Nephron progenitor cell (in vitro differentiated cells): ENCODE measurements at regions not wholly inside any gene's neighbourhood (a gene's known extent, or its start where the extent isn't known, plus 50 kb on each side); places are given as distances from the start of the nearest gene placed in this dataset.

Source experiments
- DNase-seq: peaks from one replicate; pipeline ENCODE4 v3.0.0; 2021
- H3K27ac Mint-ChIP-seq: 2 replicates; pipeline ENCODE4 v1.8.0; 2021; ENCODE audit warnings: mild to moderate bottlenecking, moderate library complexity, mixed read lengths
- H3K27me3 Mint-ChIP-seq: 2 replicates; pipeline ENCODE4 v1.8.0; 2021; ENCODE audit warnings: mild to moderate bottlenecking, low read depth, mixed read lengths; ENCODE audit not compliant: poor library complexity
- H3K36me3 Mint-ChIP-seq: 2 replicates; pipeline ENCODE4 v1.8.0; 2021; ENCODE audit warnings: low read depth, mixed read lengths
- H3K4me1 Mint-ChIP-seq: 2 replicates; pipeline ENCODE4 v1.8.0; 2021; ENCODE audit warnings: mixed read lengths
- H3K4me3 Mint-ChIP-seq: 2 replicates; pipeline ENCODE4 v1.8.0; 2021; ENCODE audit warnings: mild to moderate bottlenecking, moderate library complexity, mixed read lengths
- H3K9me3 Mint-ChIP-seq: 2 replicates; pipeline ENCODE4 v1.8.0; 2021; ENCODE audit warnings: mild to moderate bottlenecking, moderate library complexity, mixed read lengths
- TF ChIP-seq, protein P1 (sequence below): fragments of 200-600 bp; sonication (generic); IDR thresholded peaks from 2 replicates; pipeline ENCODE4 v1.5.0; 2021; ENCODE audit warnings: antibody characterized with exemption

DNA sequence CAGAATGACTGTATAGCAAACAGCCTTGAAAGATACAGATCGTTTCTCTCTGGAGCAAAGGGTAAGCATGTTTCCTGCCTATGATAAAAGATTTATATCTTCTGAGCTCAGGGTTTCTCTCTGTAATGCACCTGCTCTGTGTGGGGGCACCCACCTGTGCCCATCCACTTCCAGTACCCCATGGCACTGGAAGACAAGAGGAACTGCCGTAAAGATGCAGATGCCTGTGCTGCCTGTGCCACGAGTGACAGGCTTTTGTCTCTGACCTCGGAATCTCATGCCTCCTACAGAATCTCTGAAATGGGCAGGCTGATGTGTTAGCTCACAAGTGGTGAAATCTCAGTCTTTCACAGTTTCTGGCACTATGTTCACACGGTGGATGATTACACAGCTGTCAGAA is 50.3 kb upstream of the ATP11A start:
- Mint-ChIP-seq H3K9me3 (no peaks in the 10 kb centered on the region), H3K4me1 (peaks cover 21% of the 10 kb centered on the region)
- DNase-seq = no peak

GRCh38 chr13:112638919-112639318 is 50.9 kb upstream of the ATP11A start:
- no peak for DNase-seq
- TF ChIP-seq, protein P1, sequence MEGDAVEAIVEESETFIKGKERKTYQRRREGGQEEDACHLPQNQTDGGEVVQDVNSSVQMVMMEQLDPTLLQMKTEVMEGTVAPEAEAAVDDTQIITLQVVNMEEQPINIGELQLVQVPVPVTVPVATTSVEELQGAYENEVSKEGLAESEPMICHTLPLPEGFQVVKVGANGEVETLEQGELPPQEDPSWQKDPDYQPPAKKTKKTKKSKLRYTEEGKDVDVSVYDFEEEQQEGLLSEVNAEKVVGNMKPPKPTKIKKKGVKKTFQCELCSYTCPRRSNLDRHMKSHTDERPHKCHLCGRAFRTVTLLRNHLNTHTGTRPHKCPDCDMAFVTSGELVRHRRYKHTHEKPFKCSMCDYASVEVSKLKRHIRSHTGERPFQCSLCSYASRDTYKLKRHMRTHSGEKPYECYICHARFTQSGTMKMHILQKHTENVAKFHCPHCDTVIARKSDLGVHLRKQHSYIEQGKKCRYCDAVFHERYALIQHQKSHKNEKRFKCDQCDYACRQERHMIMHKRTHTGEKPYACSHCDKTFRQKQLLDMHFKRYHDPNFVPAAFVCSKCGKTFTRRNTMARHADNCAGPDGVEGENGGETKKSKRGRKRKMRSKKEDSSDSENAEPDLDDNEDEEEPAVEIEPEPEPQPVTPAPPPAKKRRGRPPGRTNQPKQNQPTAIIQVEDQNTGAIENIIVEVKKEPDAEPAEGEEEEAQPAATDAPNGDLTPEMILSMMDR = no peak
- Mint-ChIP-seq H3K4me3 (no peak overlapping the region), H3K27me3 (peaks cover 61% of the 10 kb centered on the region), H3K27ac (no peak overlapping the region), H3K36me3 (no peaks in the 10 kb centered on the region), H3K9me3 (no peaks in the 10 kb centered on the region), H3K4me1 (peaks cover 21% of the 10 kb centered on the region)

More for the DNA sequence above, 50.3 kb upstream of the ATP11A start:
- Mint-ChIP-seq H3K27ac (no peak overlapping the region), H3K27me3 (peaks cover 55% of the 10 kb centered on the region), H3K4me3 (no peak overlapping the region), H3K36me3 (no peaks in the 10 kb centered on the region)
- TF ChIP-seq, protein P1 = no peak

GRCh38 chr13:112638157-112638750 is 50.3 kb upstream of the TUBGCP3 start:
- Mint-ChIP-seq H3K27ac (no peak overlapping the region), H3K36me3 (no peaks in the 10 kb centered on the region), H3K4me1 (peaks cover 21% of the 10 kb centered on the region), H3K4me3 (no peak overlapping the region), H3K9me3 (no peaks in the 10 kb centered on the region), H3K27me3 (peaks cover 66% of the 10 kb centered on the region)
- DNase-seq = no peak
- TF ChIP-seq, protein P1 = no peak
